Keratinocyte (primary cell): ENCODE measurements at regions not wholly inside any gene's neighbourhood (a gene's known extent, or its start where the extent isn't known, plus 50 kb on each side); places are given as distances from the start of the nearest gene placed in this dataset.

Experiments used
- DNase-seq: peaks from one replicate; pipeline ENCODE4 v3.0.0-alpha.2; 2011; ENCODE audit warnings: low read depth, missing footprints, low spot score
- FAIRE-seq: peaks from 2 replicates; lab custom pipeline; 2011; peaks lifted over from hg19 to GRCh38; lab: Jason Lieb, UNC
- H2AFZ ChIP-seq: 2 replicates; pipeline ENCODE4 v1.6.0; 2012; ENCODE audit warnings: low read length, control low read depth, inconsistent platforms; ENCODE audit not compliant: control insufficient read depth
- H3K27ac ChIP-seq: 2 replicates; pipeline ENCODE4 v1.5.1; 2011; ENCODE audit warnings: low read length; ENCODE audit not compliant: control insufficient read depth, insufficient read depth
- H3K27me3 ChIP-seq: 3 replicates; pipeline ENCODE4 v1.6.0; 2011; ENCODE audit warnings: low read length; ENCODE audit not compliant: control insufficient read depth, insufficient read depth; ENCODE audit errors: extremely low read depth
- H3K36me3 ChIP-seq, 2 experiments: 2 replicates in 1 of 2; 3 replicates in 1 of 2; pipeline ENCODE4 v1.5.1; 2011; ENCODE audit warnings: low read length in 2 of 2, mild to moderate bottlenecking in 1 of 2; ENCODE audit not compliant: control insufficient read depth in 2 of 2, insufficient read depth in 2 of 2; ENCODE audit errors: extremely low read depth in 1 of 2
- H3K4me1 ChIP-seq: 3 replicates; pipeline ENCODE4 v1.5.1; 2011; ENCODE audit warnings: low read length; ENCODE audit not compliant: control insufficient read depth, insufficient read depth; ENCODE audit errors: extremely low read depth
- H3K4me2 ChIP-seq: 3 replicates; pipeline ENCODE4 v1.6.0; 2011; ENCODE audit warnings: low read depth, low read length; ENCODE audit not compliant: control insufficient read depth, insufficient read depth; ENCODE audit errors: extremely low read depth
- H3K4me3 ChIP-seq, 3 experiments: fragments of 200-600 bp in 1 of 3; sonication (generic) in 1 of 3; 2 replicates in 2 of 3; 3 replicates in 1 of 3; pipeline ENCODE4 v1.5.1; 2011 to 2016; ENCODE audit warnings: low read length in 3 of 3, mild to moderate bottlenecking in 3 of 3, control low read depth in 2 of 3, inconsistent platforms in 1 of 3, low read depth in 1 of 3, mixed read lengths in 1 of 3, mixed run types in 1 of 3, moderate library complexity in 1 of 3; ENCODE audit not compliant: control insufficient read depth in 2 of 3, insufficient read depth in 2 of 3; ENCODE audit errors: extremely low read depth in 1 of 3
- H3K79me2 ChIP-seq: 2 replicates; pipeline ENCODE4 v1.6.0; 2012; ENCODE audit warnings: low read length; ENCODE audit not compliant: control insufficient read depth, insufficient read depth
- H3K9ac ChIP-seq: 3 replicates; pipeline ENCODE4 v1.6.0; 2011; ENCODE audit warnings: low read length; ENCODE audit not compliant: control insufficient read depth, insufficient read depth; ENCODE audit errors: extremely low read depth
- H3K9me1 ChIP-seq: 3 replicates; pipeline ENCODE4 v1.6.0; 2011; ENCODE audit warnings: low read length; ENCODE audit not compliant: control insufficient read depth, insufficient read depth; ENCODE audit errors: extremely low read depth
- H3K9me3 ChIP-seq: 2 replicates; pipeline ENCODE4 v1.5.1; 2012; ENCODE audit warnings: low read depth, low read length; ENCODE audit not compliant: control insufficient read depth
- H4K20me1 ChIP-seq: 3 replicates; pipeline ENCODE4 v1.6.0; 2011; ENCODE audit warnings: low read length; ENCODE audit not compliant: control insufficient read depth, insufficient read depth; ENCODE audit errors: extremely low read depth
- EZH2 ChIP-seq: IDR thresholded peaks from one replicate; pipeline ENCODE4 v1.6.1; 2012; ENCODE audit warnings: inconsistent platforms, mild to moderate bottlenecking, low read length, moderate library complexity
- dilution Hi-C: fragments of 300-500 bp; cut with MboI; formaldehyde crosslinking; loops from one replicate; pipeline ENCODE4 v1.7.0; 2020; ENCODE audit warnings: low sequenced_read_pairs; ENCODE audit not compliant: extremely low pct_ligation_motif_present
- TF ChIP-seq, protein P1 (sequence below), 3 experiments: IDR thresholded peaks in 1 of 3; conservative IDR thresholded peaks in 1 of 3; optimal IDR thresholded peaks in 1 of 3; 2 replicates in 2 of 3; 3 replicates in 1 of 3; pipeline versions ENCODE3 to v1.5.1; 2011; ENCODE audit warnings: low read length in 3 of 3, mild to moderate bottlenecking in 3 of 3, moderate library complexity in 2 of 3, control low read depth in 1 of 3, inconsistent platforms in 1 of 3; ENCODE audit not compliant: insufficient read depth in 2 of 3; ENCODE audit errors: extremely low read depth in 1 of 3

- Histone ChIP-seq H2AFZ (no peak overlapping the region), H3K4me3 (no peak overlapping the region), H3K27ac (no peak overlapping the region), H3K9me1 (no peaks in the 10 kb centered on the region), H3K79me2 (no peaks in the 10 kb centered on the region), H4K20me1 (no peaks in the 10 kb centered on the region), H3K36me3 (no peaks in the 10 kb centered on the region), H3K4me2 (no peak overlapping the region), H3K9me3 (no peaks in the 10 kb centered on the region), H3K9ac (no peak overlapping the region), H3K4me1 (no peaks in the 10 kb centered on the region), H3K27me3 (no peaks in the 10 kb centered on the region)
- DNase-seq: no peak
- TF ChIP-seq, protein P1, sequence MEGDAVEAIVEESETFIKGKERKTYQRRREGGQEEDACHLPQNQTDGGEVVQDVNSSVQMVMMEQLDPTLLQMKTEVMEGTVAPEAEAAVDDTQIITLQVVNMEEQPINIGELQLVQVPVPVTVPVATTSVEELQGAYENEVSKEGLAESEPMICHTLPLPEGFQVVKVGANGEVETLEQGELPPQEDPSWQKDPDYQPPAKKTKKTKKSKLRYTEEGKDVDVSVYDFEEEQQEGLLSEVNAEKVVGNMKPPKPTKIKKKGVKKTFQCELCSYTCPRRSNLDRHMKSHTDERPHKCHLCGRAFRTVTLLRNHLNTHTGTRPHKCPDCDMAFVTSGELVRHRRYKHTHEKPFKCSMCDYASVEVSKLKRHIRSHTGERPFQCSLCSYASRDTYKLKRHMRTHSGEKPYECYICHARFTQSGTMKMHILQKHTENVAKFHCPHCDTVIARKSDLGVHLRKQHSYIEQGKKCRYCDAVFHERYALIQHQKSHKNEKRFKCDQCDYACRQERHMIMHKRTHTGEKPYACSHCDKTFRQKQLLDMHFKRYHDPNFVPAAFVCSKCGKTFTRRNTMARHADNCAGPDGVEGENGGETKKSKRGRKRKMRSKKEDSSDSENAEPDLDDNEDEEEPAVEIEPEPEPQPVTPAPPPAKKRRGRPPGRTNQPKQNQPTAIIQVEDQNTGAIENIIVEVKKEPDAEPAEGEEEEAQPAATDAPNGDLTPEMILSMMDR (optimal IDR thresholded peaks at IDR 0.05 in 1 of 3, IDR thresholded peaks at IDR 0.05 in 1 of 3, conservative IDR thresholded peaks at IDR 0.05 in 1 of 3; ENCODE audit: extremely low read depth in 1 of 3, insufficient read depth in 2 of 3, low read length in 3 of 3): no peak
- TF ChIP-seq EZH2: no peak
- no peak for FAIRE-seq
- dilution Hi-C loops: no loop called here
Observed at GRCh38 chr6:139988685-139989084, 614.2 kb upstream of the CITED2 start.

- Histone ChIP-seq H3K79me2 (no peaks in the 10 kb centered on the region), H3K4me1 (peaks cover 10% of the 10 kb centered on the region), H3K4me3 (no peak overlapping the region), H3K9me1 (no peaks in the 10 kb centered on the region), H4K20me1 (no peaks in the 10 kb centered on the region), H3K27ac (no peak overlapping the region), H3K36me3 (no peaks in the 10 kb centered on the region), H3K9me3 (no peaks in the 10 kb centered on the region), H2AFZ (no peak overlapping the region), H3K9ac (no peak overlapping the region), H3K4me2 (no peak overlapping the region), H3K27me3 (no peaks in the 10 kb centered on the region)
- dilution Hi-C loops: no loop called here
- no peak for TF ChIP-seq EZH2
- TF ChIP-seq, protein P1 (optimal IDR thresholded peaks at IDR 0.05 in 1 of 3, IDR thresholded peaks at IDR 0.05 in 1 of 3, conservative IDR thresholded peaks at IDR 0.05 in 1 of 3; ENCODE audit: extremely low read depth in 1 of 3, insufficient read depth in 2 of 3, low read length in 3 of 3): no peak
- FAIRE-seq (no peak), DNase-seq (no peak)
Observed at GRCh38 chr6:139987091-139987490, 612.6 kb upstream of the CITED2 start.
